HCT116 (cell line): ENCODE measurements at regions not wholly inside any gene's neighbourhood (a gene's known extent, or its start where the extent isn't known, plus 50 kb on each side); places are given as distances from the start of the nearest gene placed in this dataset.

ENCODE experiments used
- ATAC-seq: fragments of 200-7000 bp; cut with Tn5 transposase; 2 replicates; pipeline ENCODE4 v1.9.1; 2020; ENCODE audit warnings: mild to moderate bottlenecking, moderate library complexity
- BruUV-seq: library from RNA; stranded (reverse); fragments of 400-500 nt; replicated peaks from 2 replicates; lab custom pipeline; 2021; lab: Mats Ljungman, UMichigan
- CTCF ChIA-PET: fragments of 300-600 bp; sonication (Branson Sonifier 250); formaldehyde crosslinking; loops from one replicate; lab custom pipeline; 2021; ENCODE audit warnings: antibody characterized with exemption; lab: Charles Lee
- POLR2A ChIA-PET: fragments of 300-600, 350-600 bp; sonication (Branson Sonifier 250); formaldehyde crosslinking; loops from one replicate; lab custom pipeline; 2021; ENCODE audit warnings: antibody characterized with exemption; lab: Charles Lee
- RAD21 ChIA-PET, 2 experiments: fragments of 300-600 bp; sonication (Branson Sonifier 250); formaldehyde crosslinking; loops; one replicate each; lab custom pipeline; 2023; ENCODE audit warnings: low total read pairs in 2 of 2; ENCODE audit not compliant: uncharacterized antibody in 2 of 2, unreplicated experiment in 2 of 2, low non-redundant PET in 1 of 2; lab: Charles Lee
- DNase-seq: peaks from one replicate; pipeline ENCODE4 v3.0.0-alpha.2; 2010; ENCODE audit warnings: low read depth, low spot score
- H2AFZ ChIP-seq: fragments of 200-600 bp; shearing (Covaris generic), sonication (generic); 2 replicates; pipeline ENCODE4 v1.6.1; 2017; ENCODE audit warnings: low read depth, mixed run types, mixed read lengths, antibody characterized with exemption, low read length; ENCODE audit not compliant: poor library complexity, severe bottlenecking
- H3K27ac ChIP-seq: 2 replicates; pipeline ENCODE4 v1.5.1; 2012; ENCODE audit warnings: low read depth, low read length
- H3K27me3 ChIP-seq: fragments of 200-600 bp; sonication (generic); 2 replicates; pipeline ENCODE4 v1.6.1; 2016; ENCODE audit warnings: mixed run types, low read length, mixed read lengths; ENCODE audit not compliant: insufficient read depth
- H3K36me3 ChIP-seq, 2 experiments: fragments of 200-500 bp in 1 of 2; fragments of 200-600 bp in 1 of 2; sonication (Bioruptor generic) in 1 of 2; sonication (generic) in 1 of 2; 2 replicates each; pipeline versions ENCODE4 v1.5.1 to v1.6.1; 2014 to 2016; ENCODE audit warnings: low read length in 2 of 2, inconsistent platforms in 1 of 2, mixed read lengths in 1 of 2, mixed run types in 1 of 2; ENCODE audit not compliant: insufficient read depth in 2 of 2, control insufficient read depth in 1 of 2
- H3K4me1 ChIP-seq, 2 experiments: fragments of 200-600 bp in 1 of 2; sonication (generic) in 1 of 2; 2 replicates each; pipeline versions ENCODE4 v1.5.1 to v1.6.1; 2012 to 2017; ENCODE audit warnings: low read length in 2 of 2, inconsistent platforms in 1 of 2, mild to moderate bottlenecking in 1 of 2, mixed read lengths in 1 of 2, mixed run types in 1 of 2, moderate library complexity in 1 of 2; ENCODE audit not compliant: insufficient read depth in 2 of 2, control insufficient read depth in 1 of 2
- H3K4me2 ChIP-seq: fragments of 200-600 bp; sonication (generic); 2 replicates; pipeline ENCODE4 v1.6.1; 2017; ENCODE audit warnings: mixed run types, low read length, mixed read lengths
- H3K4me3 ChIP-seq, 2 experiments: fragments of 200-600 bp in 1 of 2; sonication (generic) in 1 of 2; replicated peaks in 1 of 2; 2 replicates each; pipeline ENCODE4 v1.5.1; 2011 to 2016; ENCODE audit warnings: low read length in 2 of 2, control low read depth in 1 of 2, low read depth in 1 of 2, mild to moderate bottlenecking in 1 of 2, mixed read lengths in 1 of 2, mixed run types in 1 of 2
- H3K79me2 ChIP-seq: fragments of 200-600 bp; sonication (generic); 2 replicates; pipeline ENCODE4 v1.6.1; 2017; ENCODE audit warnings: mild to moderate bottlenecking, mixed run types, low read length, moderate library complexity, mixed read lengths; ENCODE audit not compliant: insufficient read depth
- H3K9ac ChIP-seq: fragments of 200-600 bp; sonication (generic); 2 replicates; pipeline ENCODE4 v1.6.1; 2016; ENCODE audit warnings: low read length, mixed read lengths
- H3K9me2 ChIP-seq: fragments of 200-600 bp; sonication (generic), shearing (Covaris generic); 2 replicates; pipeline ENCODE4 v1.6.1; 2017; ENCODE audit warnings: mixed run types, mild to moderate bottlenecking, moderate library complexity; ENCODE audit not compliant: insufficient read depth
- H3K9me3 ChIP-seq, 2 experiments: fragments of 200-500 bp in 1 of 2; fragments of 200-600 bp in 1 of 2; sonication (Bioruptor generic) in 1 of 2; sonication (generic) in 1 of 2; 2 replicates each; pipeline ENCODE4 v1.6.1; 2014 to 2017; ENCODE audit warnings: low read length in 2 of 2, mixed read lengths in 2 of 2, inconsistent platforms in 1 of 2, low read depth in 1 of 2, mild to moderate bottlenecking in 1 of 2, mixed run types in 1 of 2, moderate library complexity in 1 of 2; ENCODE audit not compliant: control insufficient read depth in 1 of 2, insufficient read depth in 1 of 2
- H4K20me1 ChIP-seq: fragments of 200-600 bp; sonication (generic), shearing (Covaris generic); 2 replicates; pipeline ENCODE4 v1.6.1; 2017; ENCODE audit warnings: mixed run types, mild to moderate bottlenecking, moderate library complexity; ENCODE audit not compliant: insufficient read depth
- CBX3 ChIP-seq: IDR thresholded peaks from 2 replicates; pipeline ENCODE4 v1.6.1; 2012; ENCODE audit warnings: low read depth
- CEBPB ChIP-seq: IDR thresholded peaks from 2 replicates; pipeline ENCODE4 v1.6.1; 2012; ENCODE audit warnings: low read depth
- EGR1 ChIP-seq: IDR thresholded peaks from 2 replicates; pipeline ENCODE4 v1.6.1; 2012; ENCODE audit warnings: low read depth
- ELF1 ChIP-seq: IDR thresholded peaks from 2 replicates; pipeline ENCODE4 v1.6.1; 2012; ENCODE audit warnings: low read depth, borderline replicate concordance
- EZH2 ChIP-seq: fragments of 200-600 bp; sonication (generic); IDR thresholded peaks from 2 replicates; pipeline ENCODE4 v1.6.1; 2017; ENCODE audit warnings: antibody characterized with exemption, mixed run types
- EZH2phosphoT487 ChIP-seq: fragments of 200-600 bp; IDR thresholded peaks from 2 replicates; pipeline ENCODE4 v1.6.1; 2018; ENCODE audit warnings: antibody characterized with exemption, borderline replicate concordance
- FOSL1 ChIP-seq: IDR thresholded peaks from 2 replicates; pipeline ENCODE4 v1.6.1; 2012; ENCODE audit warnings: low read depth
- JUND ChIP-seq: IDR thresholded peaks from 2 replicates; pipeline ENCODE4 v1.6.1; 2012
- POLR2AphosphoS5 ChIP-seq: IDR thresholded peaks from 2 replicates; pipeline ENCODE4 v1.6.1; 2011; ENCODE audit warnings: mild to moderate bottlenecking, low read depth, low read length, moderate library complexity
- SIN3A ChIP-seq: IDR thresholded peaks from 2 replicates; pipeline ENCODE4 v1.6.1; 2012; ENCODE audit warnings: low read depth
- SP1 ChIP-seq: IDR thresholded peaks from 2 replicates; pipeline ENCODE4 v1.6.1; 2012; ENCODE audit warnings: low read depth
- TCF7L2 ChIP-seq: IDR thresholded peaks from 2 replicates; pipeline ENCODE4 v1.7.0; 2011; ENCODE audit warnings: borderline replicate concordance, inconsistent platforms; ENCODE audit not compliant: insufficient read depth, insufficient read length; ENCODE audit errors: extremely low read depth
- YY1 ChIP-seq: IDR thresholded peaks from 2 replicates; pipeline ENCODE4 v1.6.1; 2011; ENCODE audit warnings: low read length, low read depth, moderate library complexity, mild to moderate bottlenecking; ENCODE audit not compliant: insufficient replicate concordance; ENCODE audit errors: extremely low read depth
- ZFX ChIP-seq: fragments of 450-650 bp; IDR thresholded peaks from 2 replicates; pipeline ENCODE4 v1.6.1; 2017
- intact Hi-C: fragments of 100-400 bp; cut with micrococcal nuclease; formaldehyde crosslinking; loops from 2 replicates; pipeline ENCODE4 v1.10.0; 2022
- TF ChIP-seq, protein P1 (sequence below): IDR thresholded peaks from 2 replicates; pipeline ENCODE4 v1.6.1; 2011; ENCODE audit warnings: mild to moderate bottlenecking, low read length, moderate library complexity; ENCODE audit not compliant: insufficient replicate concordance; ENCODE audit errors: extremely low read depth
- TF ChIP-seq, protein P2 (sequence below): IDR thresholded peaks from 2 replicates; pipeline ENCODE4 v1.6.1; 2012
- TF ChIP-seq, protein P3 (sequence below), 3 experiments: fragments of 200-600 bp in 1 of 3; sonication (generic) in 1 of 3; IDR thresholded peaks in 2 of 3; conservative IDR thresholded peaks in 1 of 3; 2 replicates each; pipeline ENCODE4 v1.5.1; 2012 to 2017; ENCODE audit warnings: low read depth in 2 of 3, low read length in 2 of 3, antibody characterized with exemption in 1 of 3, borderline replicate concordance in 1 of 3, control low read depth in 1 of 3, mild to moderate bottlenecking in 1 of 3, mixed read lengths in 1 of 3, mixed run types in 1 of 3, moderate library complexity in 1 of 3; ENCODE audit not compliant: insufficient read depth in 1 of 3
- TF ChIP-seq, protein P4 (sequence below): IDR thresholded peaks from 2 replicates; pipeline ENCODE4 v1.6.1; 2012

DNA sequence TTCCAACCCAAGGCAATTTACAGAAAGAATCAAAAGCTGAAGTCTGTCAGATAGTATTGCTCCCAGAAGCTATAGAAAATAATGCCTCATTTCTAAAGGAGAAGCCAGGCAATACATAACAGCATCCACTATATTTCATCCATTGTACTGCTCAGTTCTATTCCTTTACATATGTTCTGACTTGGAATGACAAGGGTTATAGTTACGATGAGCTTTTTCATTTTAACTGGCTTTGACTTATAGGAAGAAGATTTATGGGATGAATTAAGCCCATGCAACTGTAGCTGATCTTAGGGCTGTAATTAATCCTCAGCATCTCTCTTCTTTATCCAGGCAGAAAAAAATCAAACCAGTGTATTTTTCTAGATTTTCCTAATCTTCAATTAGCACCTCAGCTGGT, 676.3 kb upstream of the CCDC54 start:
- no peaks in the 10 kb centered on the region for H3K79me2 ChIP-seq
- H4K20me1 ChIP-seq, result no peaks in the 10 kb centered on the region
- no peaks in the 10 kb centered on the region for H3K36me3 ChIP-seq
- TF ChIP-seq SP1 (no peak), POLR2AphosphoS5 (no peak), JUND (no peak), ELF1 (no peak), TCF7L2 (no peak), CEBPB (no peak), ZFX (no peak), CBX3 (no peak), EZH2 (no peak), EGR1 (no peak), SIN3A (no peak), YY1 (no peak), EZH2phosphoT487 (no peak), FOSL1 (no peak)
- TF ChIP-seq, protein P1, sequence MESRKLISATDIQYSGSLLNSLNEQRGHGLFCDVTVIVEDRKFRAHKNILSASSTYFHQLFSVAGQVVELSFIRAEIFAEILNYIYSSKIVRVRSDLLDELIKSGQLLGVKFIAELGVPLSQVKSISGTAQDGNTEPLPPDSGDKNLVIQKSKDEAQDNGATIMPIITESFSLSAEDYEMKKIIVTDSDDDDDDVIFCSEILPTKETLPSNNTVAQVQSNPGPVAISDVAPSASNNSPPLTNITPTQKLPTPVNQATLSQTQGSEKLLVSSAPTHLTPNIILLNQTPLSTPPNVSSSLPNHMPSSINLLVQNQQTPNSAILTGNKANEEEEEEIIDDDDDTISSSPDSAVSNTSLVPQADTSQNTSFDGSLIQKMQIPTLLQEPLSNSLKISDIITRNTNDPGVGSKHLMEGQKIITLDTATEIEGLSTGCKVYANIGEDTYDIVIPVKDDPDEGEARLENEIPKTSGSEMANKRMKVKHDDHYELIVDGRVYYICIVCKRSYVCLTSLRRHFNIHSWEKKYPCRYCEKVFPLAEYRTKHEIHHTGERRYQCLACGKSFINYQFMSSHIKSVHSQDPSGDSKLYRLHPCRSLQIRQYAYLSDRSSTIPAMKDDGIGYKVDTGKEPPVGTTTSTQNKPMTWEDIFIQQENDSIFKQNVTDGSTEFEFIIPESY, result no peak
- TF ChIP-seq, protein P2, sequence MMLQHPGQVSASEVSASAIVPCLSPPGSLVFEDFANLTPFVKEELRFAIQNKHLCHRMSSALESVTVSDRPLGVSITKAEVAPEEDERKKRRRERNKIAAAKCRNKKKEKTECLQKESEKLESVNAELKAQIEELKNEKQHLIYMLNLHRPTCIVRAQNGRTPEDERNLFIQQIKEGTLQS, result no peak
- TF ChIP-seq, protein P3, sequence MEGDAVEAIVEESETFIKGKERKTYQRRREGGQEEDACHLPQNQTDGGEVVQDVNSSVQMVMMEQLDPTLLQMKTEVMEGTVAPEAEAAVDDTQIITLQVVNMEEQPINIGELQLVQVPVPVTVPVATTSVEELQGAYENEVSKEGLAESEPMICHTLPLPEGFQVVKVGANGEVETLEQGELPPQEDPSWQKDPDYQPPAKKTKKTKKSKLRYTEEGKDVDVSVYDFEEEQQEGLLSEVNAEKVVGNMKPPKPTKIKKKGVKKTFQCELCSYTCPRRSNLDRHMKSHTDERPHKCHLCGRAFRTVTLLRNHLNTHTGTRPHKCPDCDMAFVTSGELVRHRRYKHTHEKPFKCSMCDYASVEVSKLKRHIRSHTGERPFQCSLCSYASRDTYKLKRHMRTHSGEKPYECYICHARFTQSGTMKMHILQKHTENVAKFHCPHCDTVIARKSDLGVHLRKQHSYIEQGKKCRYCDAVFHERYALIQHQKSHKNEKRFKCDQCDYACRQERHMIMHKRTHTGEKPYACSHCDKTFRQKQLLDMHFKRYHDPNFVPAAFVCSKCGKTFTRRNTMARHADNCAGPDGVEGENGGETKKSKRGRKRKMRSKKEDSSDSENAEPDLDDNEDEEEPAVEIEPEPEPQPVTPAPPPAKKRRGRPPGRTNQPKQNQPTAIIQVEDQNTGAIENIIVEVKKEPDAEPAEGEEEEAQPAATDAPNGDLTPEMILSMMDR (IDR thresholded peaks at IDR 0.05 in 2 of 3, conservative IDR thresholded peaks at IDR 0.05 in 1 of 3; ENCODE audit: borderline replicate concordance in 1 of 3, insufficient read depth in 1 of 3, low read depth in 2 of 3, low read length in 2 of 3), result no peak
- TF ChIP-seq, protein P4, sequence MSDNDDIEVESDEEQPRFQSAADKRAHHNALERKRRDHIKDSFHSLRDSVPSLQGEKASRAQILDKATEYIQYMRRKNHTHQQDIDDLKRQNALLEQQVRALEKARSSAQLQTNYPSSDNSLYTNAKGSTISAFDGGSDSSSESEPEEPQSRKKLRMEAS, result no peak
- no peak overlapping the region for H3K9ac ChIP-seq
- POLR2A ChIA-PET, result no interaction called here
- no TSS peak for BruUV-seq
- RAD21 ChIA-PET, result no interaction called here
- H3K9me3 ChIP-seq, result no peaks in the 10 kb centered on the region
- H3K4me3 ChIP-seq, result no peak overlapping the region
- H3K27me3 ChIP-seq, result no peaks in the 10 kb centered on the region
- CTCF ChIA-PET, result no interaction called here
- H3K4me1 ChIP-seq, result no peaks in the 10 kb centered on the region
- no peaks in the 10 kb centered on the region for H3K9me2 ChIP-seq
- ATAC-seq (no peak), DNase-seq (no peak)
- intact Hi-C loops, result no loop called here
- H3K4me2 ChIP-seq, result no peak overlapping the region
- no peak overlapping the region for H2AFZ ChIP-seq
- no peak overlapping the region for H3K27ac ChIP-seq
